NCI-H748 (cell line): ENCODE measurements at regions not wholly inside any gene's neighbourhood (a gene's known extent, or its start where the extent isn't known, plus 50 kb on each side); places are given as distances from the start of the nearest gene placed in this dataset.
A peak's percentile ranks its signal among the peaks of the same experiment; 100 is the strongest.
"Not testable (repeated sequence)": the region's sequence is repeated elsewhere in the genome, so short reads cannot be mapped to it uniquely, and the experiment has no call there.

Experiments
- DNase-seq: peaks from one replicate; lab custom pipeline; 2025; ENCODE audit not compliant: unreplicated experiment; lab: John Stamatoyannopoulos, UW

DNA sequence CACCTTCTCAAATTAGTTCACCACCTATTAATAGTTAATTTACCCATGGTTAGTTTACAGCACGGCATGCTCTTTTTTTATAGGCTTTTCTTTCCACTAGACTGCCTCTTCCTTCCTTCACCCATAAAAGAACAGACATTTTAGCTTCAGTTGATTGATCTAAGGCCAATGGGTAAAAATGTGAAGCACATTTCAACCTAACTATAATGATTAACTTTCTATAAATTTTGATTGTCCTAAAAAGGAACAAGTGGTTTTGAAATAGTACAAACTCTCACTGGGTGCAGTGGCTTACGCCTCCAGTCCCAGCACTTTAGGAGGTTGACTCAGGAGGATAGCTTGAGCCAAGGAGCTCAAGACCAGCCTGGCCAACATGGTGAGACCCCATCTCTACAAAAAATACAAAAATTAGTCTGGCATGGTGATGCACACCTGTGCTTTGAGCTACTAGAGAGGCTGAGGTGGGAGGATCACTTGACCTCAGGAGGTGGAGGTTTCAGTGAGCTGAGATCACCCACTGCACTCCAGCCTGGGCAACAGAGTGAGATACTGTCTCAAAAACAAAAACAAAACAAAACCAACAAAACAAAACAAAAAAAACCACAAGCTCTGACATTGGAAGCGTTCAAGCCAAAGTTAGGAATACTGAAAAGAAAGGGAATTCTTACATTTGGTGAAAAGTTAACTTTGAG, 89.9 kb upstream of the FAT1 start:
- no peak for DNase-seq

DNA sequence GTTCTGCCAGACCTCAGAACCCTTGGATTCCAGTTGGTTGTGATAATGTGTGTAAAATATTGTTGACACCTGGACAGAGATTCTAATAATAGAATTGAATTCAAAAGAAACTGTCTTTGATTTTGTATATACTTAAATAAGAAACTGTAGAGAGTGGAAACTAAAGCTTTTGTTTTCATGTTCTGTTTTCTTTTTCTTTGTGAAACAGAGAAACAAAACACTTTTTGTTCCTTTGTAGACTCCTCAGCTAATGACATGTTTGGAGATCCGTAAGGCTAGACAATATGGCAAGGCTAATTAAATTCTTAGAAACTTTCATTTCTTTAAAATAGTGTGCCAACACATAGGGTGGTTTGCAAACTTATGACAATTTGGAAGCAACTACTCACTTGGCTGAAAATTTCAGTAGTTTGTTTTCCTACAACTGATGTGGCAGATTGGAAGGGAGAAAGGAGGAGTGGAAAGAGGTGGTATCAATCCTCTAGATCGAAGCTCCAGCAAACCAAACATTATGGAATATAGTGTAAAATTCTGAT, 90.9 kb upstream of the FAT1 start:
- no peak for DNase-seq

DNA sequence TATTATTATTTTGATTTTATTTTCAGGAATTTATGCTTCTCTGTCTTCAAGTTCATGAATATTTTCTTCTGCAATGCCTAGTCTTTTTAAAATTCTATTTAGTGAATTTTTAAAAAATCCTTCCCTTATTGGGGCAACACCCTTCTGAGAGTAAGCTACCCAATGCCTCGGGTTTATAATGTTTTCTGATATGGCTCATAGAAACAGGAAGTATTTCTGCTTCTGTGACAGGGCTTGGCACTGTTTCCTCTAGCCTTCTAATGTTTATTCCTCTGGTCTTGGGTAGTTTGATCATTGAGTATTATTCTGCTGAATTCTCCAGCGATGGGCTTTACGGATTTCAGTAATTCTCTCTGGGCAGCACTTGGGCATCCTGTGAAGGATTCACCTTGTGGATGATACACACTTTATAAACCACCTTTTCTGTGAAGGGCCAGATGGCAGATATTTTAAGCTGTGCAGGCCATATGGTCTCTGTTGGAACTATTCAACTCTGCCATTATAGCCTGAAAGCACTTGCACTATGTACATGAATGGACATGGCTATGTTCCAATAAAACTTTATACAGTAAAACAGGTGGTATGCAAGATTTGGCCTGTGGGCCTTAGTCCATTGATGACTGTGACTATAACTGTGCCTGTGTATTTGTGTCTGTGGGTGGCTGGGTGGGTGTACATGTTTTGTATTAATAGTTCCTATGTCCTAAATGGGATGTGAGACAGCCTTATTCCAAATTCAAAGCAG, 95.9 kb upstream of the FAT1 start:
- no peak for DNase-seq

DNA sequence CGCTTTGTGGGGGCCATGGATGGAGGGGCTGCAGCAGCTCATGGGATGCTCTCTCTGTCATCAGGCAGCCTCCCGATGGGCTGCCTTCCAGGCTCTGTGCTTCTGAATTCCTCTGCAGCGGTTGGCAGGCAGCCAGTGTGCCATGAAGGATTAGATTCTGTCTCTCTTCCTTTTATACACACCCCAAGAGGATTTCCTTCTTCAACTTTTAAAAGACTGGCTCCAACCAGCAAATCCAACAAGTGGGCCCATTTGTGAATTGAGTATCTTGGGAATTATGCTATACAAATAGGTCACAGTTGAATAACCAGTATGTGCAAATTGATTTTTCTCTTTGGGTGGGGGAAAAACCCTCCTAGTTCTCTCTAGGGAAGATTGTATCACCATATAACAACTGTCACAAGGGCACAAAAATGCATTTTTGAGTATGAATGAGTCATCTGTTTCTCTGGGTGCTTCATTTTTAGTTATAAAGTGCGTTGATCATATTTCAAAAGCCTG, 96.8 kb upstream of the FAT1 start:
- DNase-seq, result no peak

DNA sequence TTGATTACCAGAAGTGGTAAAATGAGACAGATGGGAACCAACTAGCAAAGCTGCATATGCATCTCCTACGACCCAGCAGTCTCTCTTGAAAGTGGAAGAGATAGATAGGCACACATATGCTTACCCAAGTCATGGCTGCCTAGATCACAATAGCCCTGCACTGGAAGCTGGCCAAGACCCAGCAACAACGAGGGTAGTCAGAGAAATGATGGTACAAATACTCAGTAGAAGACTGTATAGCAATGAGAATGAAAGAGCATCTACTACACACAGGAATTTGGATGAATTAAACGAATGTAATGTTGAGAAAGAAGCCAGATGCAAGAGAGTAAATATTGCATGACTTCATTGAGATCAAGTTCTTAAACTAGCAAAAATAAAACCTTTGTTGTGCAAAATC, 100.3 kb upstream of the FAT1 start:
- no peak for DNase-seq

DNA sequence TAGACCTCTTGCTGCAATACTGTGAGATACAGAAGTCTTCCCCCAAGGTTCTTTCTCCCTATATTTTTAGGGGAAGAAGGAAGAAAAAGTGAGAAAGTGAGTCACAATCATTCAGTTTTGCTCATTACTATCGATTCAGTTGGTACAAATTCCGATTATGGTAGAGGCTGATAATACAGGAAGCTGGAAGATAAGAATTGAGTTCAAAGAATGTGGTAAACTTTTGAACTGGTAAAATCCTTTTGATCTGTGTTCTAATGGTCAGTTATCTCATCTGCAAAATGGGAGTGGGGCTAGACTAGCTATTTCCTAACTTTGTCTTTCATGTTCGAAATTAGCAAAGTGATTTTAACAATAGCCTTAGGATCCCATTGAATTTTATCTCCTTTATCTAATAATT, 101.4 kb upstream of the FAT1 start:
- DNase-seq, result no peak

DNA sequence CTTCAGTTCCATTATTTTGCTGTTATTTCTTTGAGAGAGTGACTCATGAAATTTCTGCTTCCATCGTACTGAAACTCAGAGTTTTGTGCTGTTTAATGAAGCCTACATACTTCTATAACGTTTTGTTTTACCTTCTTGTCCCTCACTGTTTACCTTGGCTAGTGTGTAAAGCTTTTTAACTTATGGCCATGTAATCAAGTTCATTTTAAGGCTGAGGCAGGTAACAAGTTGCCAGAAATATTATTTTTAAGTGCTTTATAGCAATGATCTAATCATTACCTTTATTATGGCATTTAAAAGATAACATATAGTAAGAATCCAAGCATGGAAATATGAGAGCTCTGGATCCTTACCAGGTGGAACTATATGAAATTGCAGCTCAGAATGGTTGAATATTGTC, 102.3 kb upstream of the FAT1 start:
- no peak for DNase-seq

DNA sequence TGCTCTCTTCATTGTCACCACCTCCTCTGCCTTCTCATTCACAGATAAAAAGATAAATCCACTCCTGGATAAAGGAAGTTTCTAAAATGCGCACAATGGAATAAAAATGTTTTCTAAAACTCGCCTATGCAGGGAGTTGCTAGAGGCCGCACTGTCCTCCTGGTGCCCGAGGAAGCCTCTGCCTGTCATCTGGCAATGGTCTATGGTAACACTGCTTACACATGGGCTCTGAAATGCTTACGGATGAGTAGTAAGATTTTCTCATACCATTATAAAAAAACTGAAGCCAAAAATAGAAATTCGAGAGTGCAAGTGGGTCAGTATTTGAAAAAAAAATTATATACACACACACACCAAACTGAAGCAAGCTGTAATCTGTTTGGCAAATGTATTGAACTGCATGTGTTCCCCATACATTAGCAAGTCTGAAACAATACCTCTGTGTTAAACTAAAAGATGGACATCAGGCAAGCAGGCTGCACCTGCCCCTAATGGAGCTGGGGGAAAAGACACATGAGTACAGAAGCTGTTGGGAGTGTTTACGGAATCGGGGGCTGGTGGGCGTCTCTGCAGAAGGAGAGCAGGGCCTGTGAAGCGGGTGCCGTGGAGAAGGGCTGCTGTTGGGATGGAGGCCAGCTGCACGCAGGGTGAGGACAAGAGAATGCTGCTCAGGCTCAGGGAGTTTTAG, 103.3 kb upstream of the FAT1 start:
- DNase-seq, result peak; percentile 47

DNA sequence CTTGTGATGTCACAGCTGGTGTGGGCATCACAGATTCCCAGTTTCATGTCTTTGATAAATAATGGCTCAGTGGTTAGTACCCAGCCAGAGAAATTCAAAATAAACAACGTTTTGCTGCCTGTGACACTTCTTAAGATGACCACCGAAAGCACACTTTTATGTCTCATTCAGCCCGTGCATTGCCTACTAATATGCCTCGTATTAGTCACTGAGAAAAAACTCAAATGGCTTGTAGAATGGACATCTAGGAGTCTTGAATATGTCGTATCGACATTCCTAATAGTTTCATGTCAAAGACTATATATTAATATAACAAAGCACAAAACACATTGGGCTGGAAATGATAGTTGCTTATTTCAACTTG, 103.9 kb upstream of the FAT1 start:
- DNase-seq, result no peak

DNA sequence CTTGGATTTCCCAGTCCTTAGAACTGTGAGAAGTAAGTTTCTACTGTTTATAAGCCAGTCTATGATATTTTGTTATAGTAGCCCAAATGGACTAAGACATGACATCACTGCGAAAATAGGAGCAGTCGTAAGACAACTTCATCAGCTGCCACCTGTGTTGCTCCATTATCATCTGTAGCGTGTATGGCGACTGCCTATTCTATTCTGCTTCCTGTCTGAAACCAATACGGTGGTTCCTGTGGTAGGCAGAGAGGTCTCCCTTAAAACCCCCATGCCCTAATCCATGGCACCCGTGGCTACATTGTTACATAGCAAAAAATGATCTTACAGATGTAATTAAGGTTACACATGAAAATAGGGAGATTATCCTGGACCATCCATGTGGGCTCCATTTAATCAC, 105.4 kb upstream of the FAT1 start:
- no peak for DNase-seq

DNA sequence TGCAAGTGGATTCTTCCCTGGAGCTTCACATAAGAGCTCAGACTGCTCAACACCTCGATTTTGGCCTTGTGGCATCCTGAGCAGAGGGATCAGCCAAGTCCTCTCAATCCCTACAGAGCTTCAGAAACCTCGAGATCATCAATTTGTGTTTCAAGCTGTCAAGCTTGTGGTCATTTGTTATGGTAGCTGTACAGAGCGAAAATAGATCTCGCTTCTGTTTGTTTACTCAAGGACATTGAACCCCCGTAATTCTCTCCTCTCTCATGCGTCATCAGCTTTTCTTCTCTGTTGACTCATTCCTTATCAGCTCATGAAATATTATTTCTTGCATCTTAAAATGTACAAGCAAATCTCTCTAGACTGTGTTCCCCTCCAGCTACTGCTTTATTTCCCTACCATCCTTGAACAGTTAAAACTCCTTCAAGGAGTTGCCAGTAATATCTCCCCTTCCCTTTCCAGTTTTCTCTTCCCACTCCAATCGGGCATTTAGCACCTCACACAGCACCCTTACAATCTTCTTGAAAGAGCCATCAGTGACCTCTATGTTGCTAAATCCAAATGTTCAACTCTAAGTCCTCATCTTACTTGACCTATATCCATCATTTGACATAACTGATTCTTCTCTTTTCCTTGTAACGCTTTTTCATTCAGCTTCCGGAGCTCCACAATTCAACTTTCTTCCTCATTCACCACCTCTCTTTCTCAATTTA, 106.2 kb upstream of the FAT1 start:
- peak; percentile 2 for DNase-seq

DNA sequence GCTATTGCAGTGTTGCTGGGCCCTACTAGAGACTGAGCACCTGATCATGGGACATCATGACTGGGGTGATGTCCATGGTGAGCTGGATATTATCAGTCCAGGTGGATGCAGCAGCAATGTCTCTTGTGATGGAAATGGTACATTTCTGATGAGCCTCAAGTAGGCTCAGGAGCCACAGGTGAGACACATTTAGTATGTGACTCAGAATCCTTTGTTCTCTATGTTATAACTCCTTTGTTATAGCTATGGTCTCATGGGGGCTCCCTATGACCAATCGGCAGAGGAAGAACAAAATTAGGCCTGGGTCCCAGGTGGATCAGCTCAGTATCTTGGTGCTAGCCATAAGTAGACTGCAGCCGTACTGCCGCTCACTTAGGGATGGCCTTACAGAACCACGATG, 107.9 kb upstream of the FAT1 start:
- DNase-seq, result no peak

DNA sequence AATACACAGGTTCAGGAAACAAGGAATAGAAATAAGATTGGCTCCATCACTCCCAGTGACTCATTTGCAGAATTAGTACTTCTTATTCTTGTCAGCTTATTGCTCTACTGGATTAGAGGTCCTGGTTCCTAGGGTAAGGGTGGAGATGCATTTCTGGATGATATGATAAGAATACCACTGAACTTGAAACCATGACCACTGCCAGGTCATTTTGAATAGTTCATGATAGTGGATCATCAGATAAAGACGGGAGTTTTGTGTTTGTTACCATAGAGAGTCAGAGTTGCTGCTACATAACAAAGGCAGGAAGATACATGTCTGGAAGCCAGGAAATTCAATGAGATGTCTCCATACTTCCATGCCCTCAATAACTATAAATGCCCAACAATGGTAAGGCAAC, 109.2 kb upstream of the FAT1 start:
- DNase-seq, result no peak

DNA sequence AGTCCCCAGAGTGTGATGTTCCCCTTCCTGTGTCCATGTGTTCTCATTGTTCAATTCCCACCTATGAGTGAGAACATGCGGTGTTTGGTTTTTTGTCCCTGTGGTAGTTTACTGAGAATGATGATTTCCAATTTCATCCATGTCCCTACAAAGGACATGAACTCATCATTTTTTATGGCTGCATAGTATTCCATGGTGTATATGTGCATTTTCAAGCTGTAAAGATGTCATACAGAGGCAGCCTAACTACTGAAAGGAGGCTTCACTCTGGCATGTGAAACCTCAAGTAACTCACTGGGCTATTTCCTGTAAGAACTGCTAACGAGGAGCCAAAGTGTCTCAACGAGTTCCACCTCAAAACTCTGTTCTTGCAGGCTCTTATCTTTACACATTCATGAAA, 113.8 kb upstream of the FAT1 start:
- not testable (repeated sequence) for DNase-seq

DNA sequence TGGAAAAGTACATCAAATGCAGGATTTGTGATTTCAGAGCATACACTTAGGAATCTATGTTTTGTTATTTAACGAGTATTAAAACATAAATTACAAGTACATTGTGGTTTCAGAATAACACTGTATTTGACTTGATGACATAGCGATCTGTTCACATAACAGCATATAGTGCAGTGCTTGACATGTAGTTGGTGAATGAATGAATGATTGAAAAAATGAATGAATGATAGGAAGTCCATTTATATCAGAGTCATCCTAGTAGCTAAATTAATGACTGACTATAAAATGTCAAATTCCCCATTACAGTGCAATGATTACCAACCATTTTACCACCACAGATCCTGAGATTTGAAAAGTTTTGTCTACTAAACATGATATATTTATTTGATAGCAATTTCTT, 114.6 kb upstream of the FAT1 start:
- no peak for DNase-seq

DNA sequence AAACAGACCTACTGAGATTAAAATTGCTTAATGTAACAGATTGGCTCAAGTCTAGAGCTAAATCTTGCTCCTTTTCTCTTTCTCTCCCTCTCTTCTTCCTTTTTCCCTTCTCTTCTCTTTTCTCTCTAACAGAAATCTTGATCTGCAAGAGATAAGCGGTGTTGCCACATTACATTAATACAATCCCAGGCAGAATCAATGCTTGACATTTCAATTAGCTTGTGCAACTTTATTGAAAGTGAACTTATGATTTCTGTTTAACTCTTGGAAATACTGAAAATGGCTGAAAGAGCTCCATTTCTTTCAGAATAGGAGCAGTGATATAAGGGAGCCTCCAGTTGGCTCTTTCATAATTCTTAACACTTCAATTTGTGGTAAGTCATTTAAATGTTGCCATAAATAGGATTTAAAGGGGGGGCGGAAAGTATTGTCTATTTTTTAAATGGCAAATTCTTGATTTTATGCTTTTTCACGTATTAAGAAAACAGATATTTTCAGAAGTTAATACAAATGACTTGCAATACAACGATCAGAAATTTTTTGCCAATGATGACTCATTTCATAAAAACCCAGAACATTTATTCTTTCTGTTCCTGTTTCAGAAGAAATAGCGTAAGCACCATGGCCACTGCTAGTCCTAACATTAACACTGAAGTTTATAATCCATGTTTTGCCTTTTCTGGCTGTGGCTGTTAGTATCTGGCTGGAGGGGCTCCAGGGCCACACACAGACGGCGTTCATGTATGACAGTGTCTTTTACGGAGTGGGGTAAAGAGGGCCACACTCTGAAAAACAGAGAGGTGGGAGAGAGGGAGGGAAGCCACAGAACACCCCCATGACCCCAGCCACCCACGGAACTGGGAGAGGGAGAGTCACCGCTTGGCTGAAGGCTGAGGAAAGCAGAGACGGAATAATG, 115.7 kb upstream of the FAT1 start:
- no peak for DNase-seq

DNA sequence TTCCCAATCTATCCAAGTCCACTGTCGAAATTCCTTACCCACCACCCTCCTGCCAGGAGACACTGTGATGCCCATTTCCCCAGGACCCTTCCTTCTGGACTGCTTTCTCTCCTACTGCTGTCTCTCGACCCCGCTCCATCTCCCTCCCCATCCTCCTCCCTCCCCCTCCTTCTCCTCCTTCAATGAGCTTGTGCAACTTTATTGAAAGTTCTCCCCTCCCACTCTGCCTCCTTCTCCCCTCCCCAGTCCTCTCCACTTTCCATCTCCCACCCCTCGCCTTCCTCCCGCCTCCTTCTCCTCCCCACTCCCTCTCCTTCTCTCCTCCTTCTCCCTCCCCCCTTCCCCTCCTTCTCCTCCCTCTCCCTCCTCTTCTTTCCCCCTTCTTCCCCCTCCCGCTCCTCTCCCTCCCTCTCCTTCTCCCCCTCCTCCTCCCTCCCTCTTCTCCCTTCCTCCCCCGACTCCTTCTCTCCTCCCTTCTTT, 116.6 kb upstream of the FAT1 start:
- DNase-seq, result no peak

DNA sequence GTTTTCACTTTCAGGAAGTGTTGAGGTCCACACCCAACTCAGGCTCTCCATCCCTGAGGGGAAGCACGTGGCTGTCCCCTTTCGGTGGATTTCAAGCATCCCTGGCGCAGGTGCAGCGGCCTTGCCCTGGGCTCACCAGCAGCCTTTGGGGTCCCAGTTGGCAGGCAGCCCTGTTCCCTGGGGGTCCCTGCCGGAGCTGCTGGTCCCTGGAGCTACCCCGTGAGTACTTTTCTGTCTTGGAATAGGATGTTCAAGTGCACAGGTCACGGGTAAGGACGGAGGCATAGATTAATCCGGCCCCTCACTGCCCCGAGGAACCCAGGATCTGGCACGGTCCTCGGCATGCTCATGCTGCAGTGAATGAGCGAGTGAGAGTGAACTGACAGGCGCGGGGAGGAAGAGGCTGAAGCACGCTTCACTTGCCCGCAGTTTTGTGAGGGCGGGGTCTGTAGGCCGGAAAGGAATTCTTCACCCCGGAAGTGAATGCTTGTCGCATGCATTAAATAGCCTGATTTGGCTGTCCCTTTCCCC, 117.2 kb upstream of the FAT1 start:
- no peak for DNase-seq

DNA sequence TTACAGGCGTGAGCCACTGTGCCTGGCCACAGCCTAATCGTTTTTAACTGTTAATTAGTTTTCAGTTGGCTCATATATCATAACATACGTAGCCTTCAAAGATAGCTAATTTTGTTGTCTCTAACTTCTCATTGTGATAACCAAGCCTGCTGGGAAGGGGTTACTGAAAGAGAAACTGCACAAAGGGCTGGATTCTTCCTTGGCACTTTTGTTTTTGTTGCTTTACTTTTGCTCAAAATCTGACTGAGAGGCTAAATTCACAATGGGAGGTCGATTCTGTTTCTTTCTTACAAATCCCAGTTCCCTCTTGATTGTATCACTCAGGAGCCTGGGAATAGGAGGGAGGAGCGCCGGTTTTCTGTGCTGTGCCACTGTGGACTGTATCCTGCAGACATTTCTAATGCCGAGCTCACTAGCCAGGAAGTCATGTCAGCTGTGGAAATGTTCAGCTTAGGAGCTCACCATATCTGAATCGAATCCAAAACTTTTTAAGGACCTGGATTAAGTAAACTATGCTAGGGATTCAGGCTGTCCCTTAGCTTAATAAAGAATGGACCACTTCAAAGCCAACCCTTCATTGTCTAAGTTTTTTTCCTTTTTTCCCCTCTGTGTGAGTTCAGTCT, 120.5 kb upstream of the FAT1 start:
- DNase-seq, result no peak
